ENCODE measurements at regions not wholly inside any gene's neighbourhood (a gene's known extent, or its start where the extent isn't known, plus 50 kb on each side); places are given as distances from the start of the nearest gene placed in this dataset.
A peak's percentile ranks its signal among the peaks of the same experiment; 100 is the strongest.

- TF ChIP-seq, protein P1, sequence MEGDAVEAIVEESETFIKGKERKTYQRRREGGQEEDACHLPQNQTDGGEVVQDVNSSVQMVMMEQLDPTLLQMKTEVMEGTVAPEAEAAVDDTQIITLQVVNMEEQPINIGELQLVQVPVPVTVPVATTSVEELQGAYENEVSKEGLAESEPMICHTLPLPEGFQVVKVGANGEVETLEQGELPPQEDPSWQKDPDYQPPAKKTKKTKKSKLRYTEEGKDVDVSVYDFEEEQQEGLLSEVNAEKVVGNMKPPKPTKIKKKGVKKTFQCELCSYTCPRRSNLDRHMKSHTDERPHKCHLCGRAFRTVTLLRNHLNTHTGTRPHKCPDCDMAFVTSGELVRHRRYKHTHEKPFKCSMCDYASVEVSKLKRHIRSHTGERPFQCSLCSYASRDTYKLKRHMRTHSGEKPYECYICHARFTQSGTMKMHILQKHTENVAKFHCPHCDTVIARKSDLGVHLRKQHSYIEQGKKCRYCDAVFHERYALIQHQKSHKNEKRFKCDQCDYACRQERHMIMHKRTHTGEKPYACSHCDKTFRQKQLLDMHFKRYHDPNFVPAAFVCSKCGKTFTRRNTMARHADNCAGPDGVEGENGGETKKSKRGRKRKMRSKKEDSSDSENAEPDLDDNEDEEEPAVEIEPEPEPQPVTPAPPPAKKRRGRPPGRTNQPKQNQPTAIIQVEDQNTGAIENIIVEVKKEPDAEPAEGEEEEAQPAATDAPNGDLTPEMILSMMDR (IDR thresholded peaks at IDR 0.05; ENCODE audit: low read depth, low read length, missing control alignments) = no peak
- DNase-seq = no peak
- in situ Hi-C loops (cut with HindIII; ENCODE audit: low pct_ligation_motif_present, low sequenced_read_pairs) = no loop called here
These were observed 87.4 kb downstream of the CBLL2 start for GRCh38 chrX:22360129-22360528.

DNA sequence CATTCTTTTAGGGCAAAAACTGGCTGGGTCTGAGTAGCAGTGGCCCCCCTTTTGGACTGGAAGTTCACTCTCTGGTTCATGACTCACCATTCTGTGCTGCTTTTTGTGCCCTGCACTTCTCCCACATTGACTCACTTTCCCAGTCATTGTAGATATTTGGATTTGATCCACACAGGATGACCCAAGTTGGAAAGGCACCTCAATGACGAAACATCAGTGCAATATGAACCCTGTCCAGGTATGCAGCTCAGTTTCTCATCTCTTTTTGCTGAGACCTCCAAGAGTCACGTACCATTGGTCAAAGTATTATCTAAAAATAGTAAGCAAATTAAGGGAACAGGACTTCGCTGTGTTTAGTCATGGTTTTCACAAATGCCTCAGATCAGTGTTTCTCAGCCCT is 92.7 kb downstream of the CBLL2 start:
- TF ChIP-seq, protein P1 (IDR thresholded peaks at IDR 0.05; ENCODE audit: low read depth, low read length, missing control alignments) = no peak
- Histone ChIP-seq H3K4me3 (ENCODE audit: low read depth, low read length) (no peak overlapping the region), H3K27me3 (replicated peaks) (no peaks in the 10 kb centered on the region), H3K27ac (peak overlapping the region; percentile 58), H3K36me3 (replicated peaks) (no peaks in the 10 kb centered on the region)
- DNase-seq = peak; percentile 80
- in situ Hi-C loops (cut with HindIII; ENCODE audit: low pct_ligation_motif_present, low sequenced_read_pairs) = no loop called here

More at GRCh38 chrX:22360129-22360528, 87.4 kb downstream of the CBLL2 start:
- Histone ChIP-seq H3K4me3 (ENCODE audit: low read depth, low read length) (no peak overlapping the region), H3K27me3 (replicated peaks) (no peaks in the 10 kb centered on the region), H3K36me3 (replicated peaks) (no peaks in the 10 kb centered on the region), H3K27ac (no peak overlapping the region)

GRCh38 chrX:22366166-22366702 is 93.5 kb downstream of the CBLL2 start:
- TF ChIP-seq, protein P1 (IDR thresholded peaks at IDR 0.05; ENCODE audit: low read depth, low read length, missing control alignments) = no peak
- DNase-seq = no peak

GRCh38 chrX:22366906-22367305 is 94.2 kb downstream of the CBLL2 start:
- no peaks in the 10 kb centered on the region for H3K27me3 ChIP-seq (replicated peaks)
- no peak for DNase-seq
- H3K27ac ChIP-seq = no peak overlapping the region
- in situ Hi-C loops (cut with HindIII; ENCODE audit: low pct_ligation_motif_present, low sequenced_read_pairs) = no loop called here
- H3K4me3 ChIP-seq (ENCODE audit: low read depth, low read length) = no peak overlapping the region
- no peaks in the 10 kb centered on the region for H3K36me3 ChIP-seq (replicated peaks)
- TF ChIP-seq, protein P1 (IDR thresholded peaks at IDR 0.05; ENCODE audit: low read depth, low read length, missing control alignments) = no peak

More at GRCh38 chrX:22366166-22366702, 93.5 kb downstream of the CBLL2 start:
- Histone ChIP-seq H3K27me3 (replicated peaks) (no peaks in the 10 kb centered on the region), H3K4me3 (ENCODE audit: low read depth, low read length) (no peak overlapping the region), H3K36me3 (replicated peaks) (no peaks in the 10 kb centered on the region), H3K27ac (peak overlapping the region; percentile 58)
- in situ Hi-C loops (cut with HindIII; ENCODE audit: low pct_ligation_motif_present, low sequenced_read_pairs) = no loop called here

DNA sequence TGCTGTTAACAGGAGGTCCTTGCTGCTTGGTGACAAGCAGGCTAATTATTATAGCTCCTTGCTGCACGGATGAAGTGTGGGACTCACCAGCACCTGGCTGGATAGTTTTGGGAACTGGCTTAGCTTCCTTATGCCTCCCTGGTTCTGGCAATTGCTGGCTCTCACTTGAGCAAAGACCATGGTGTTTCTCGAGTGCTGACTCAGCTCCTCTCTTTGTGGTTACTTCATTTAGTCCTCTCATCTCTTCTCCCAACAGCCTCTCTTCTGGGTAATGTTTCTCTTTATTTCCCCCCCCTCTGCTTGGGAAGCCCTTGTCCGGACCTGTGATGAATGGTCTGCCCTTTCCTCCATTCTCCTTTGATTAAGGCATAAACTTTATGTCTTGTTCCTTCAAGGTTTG is 100.4 kb downstream of the CBLL2 start:
- no peak for DNase-seq
- TF ChIP-seq, protein P1 (IDR thresholded peaks at IDR 0.05; ENCODE audit: low read depth, low read length, missing control alignments) = no peak
- in situ Hi-C loops (cut with HindIII; ENCODE audit: low pct_ligation_motif_present, low sequenced_read_pairs) = no loop called here
- Histone ChIP-seq H3K27ac (no peak overlapping the region), H3K4me3 (ENCODE audit: low read depth, low read length) (no peak overlapping the region), H3K27me3 (replicated peaks) (no peaks in the 10 kb centered on the region), H3K36me3 (replicated peaks) (no peaks in the 10 kb centered on the region)

GRCh38 chrX:22373766-22374165 is 101.1 kb downstream of the CBLL2 start:
- no peaks in the 10 kb centered on the region for H3K27me3 ChIP-seq (replicated peaks)
- no peak for DNase-seq
- in situ Hi-C loops (cut with HindIII; ENCODE audit: low pct_ligation_motif_present, low sequenced_read_pairs) = no loop called here
- no peaks in the 10 kb centered on the region for H3K36me3 ChIP-seq (replicated peaks)
- TF ChIP-seq, protein P1 (IDR thresholded peaks at IDR 0.05; ENCODE audit: low read depth, low read length, missing control alignments) = no peak
- H3K27ac ChIP-seq = no peak overlapping the region
- H3K4me3 ChIP-seq (ENCODE audit: low read depth, low read length) = no peak overlapping the region

All from brain microvascular endothelial cell (primary cell).